GM12874 (cell line): ENCODE measurements at regions not wholly inside any gene's neighbourhood (a gene's known extent, or its start where the extent isn't known, plus 50 kb on each side); places are given as distances from the start of the nearest gene placed in this dataset.

Experiments used
- CTCF ChIP-seq: IDR thresholded peaks from 2 replicates; pipeline ENCODE4 v1.5.1; 2011; ENCODE audit warnings: low read depth, mild to moderate bottlenecking, control low read depth, low read length, moderate library complexity; ENCODE audit not compliant: insufficient read depth

DNA sequence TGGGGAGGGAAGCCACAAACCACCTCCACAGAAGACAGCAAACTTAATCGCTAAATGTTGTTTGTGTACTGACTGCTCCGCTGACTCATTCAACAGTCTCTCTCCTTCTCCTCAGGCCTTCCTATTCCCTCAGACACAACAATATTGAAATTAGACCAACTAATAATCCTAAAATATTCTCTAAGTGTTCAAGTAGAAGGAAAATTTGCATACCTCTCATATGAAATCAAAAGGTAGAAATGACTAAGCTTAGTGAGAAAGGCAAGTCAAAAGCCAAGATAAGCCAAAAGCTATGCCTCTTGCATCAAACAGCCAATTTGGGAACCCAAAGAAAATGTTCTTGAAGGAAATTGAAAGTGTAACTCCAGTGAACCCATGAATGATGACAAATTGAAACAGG is 75.7 kb upstream of the ARHGAP24 start:
- no peak for TF ChIP-seq CTCF

DNA sequence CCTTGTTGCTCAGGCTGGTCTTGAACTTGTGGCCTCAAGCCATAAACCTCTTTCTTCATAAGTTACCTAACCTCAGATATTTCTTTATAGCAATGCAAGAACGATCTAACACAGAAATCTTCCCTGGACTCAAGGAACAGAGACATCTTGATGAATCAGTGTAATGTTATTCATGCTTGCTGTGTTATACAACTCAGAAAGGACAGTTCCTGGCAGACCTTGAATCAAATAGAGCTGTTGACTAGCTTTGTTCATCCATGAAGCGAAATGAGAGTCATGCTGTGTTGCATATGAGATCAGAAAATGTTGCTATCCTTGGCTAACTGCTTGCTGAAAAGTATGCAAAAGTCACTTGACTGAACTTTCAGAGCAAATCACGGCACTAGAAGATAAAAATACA is 72.6 kb upstream of the ARHGAP24 start:
- TF ChIP-seq CTCF: no peak

- TF ChIP-seq CTCF: no peak
Measured at GRCh38 chr4:85406185-85406584, 68.8 kb upstream of the ARHGAP24 start.

DNA sequence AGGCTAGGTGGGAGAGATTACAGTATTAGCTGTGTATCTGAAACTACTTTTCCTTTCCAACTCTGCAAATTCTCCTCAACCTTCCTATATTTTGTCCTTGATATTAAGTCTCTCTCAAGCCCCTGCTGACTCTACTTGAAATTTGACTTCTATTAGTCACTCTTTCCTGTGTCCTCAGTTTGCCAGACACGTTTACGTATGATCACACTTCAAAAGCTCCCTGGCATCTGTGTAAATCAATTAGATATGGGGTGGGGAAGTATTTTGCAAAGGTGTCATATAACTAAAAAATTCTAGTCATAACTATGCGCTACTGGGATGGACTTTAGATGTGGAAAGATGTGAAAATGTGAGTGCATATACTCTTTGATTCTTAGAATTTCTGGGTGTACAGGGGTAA is 67.4 kb upstream of the ARHGAP24 start:
- TF ChIP-seq CTCF: no peak

DNA sequence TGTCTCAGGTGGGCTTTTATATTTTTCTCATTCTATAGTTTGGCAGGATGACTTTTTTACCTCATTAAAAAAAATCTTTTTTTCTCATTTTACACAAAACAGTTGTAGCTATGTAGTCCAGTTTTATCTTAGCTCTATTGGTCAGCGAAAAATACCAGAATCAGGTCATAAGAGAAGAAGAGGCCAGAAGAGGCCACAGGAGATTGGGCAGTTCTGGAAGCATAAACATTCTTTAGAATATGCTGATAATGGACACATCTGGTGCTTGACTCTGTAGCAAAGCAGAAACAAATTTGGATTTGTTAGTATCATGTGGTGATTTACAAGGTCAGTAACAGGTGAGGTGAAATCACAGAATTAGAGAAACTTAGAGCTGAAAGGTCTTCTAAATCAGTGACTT is 66.6 kb upstream of the ARHGAP24 start:
- no peak for TF ChIP-seq CTCF

- no peak for TF ChIP-seq CTCF
Measured at GRCh38 chr4:85409251-85409650, 65.7 kb upstream of the ARHGAP24 start.

DNA sequence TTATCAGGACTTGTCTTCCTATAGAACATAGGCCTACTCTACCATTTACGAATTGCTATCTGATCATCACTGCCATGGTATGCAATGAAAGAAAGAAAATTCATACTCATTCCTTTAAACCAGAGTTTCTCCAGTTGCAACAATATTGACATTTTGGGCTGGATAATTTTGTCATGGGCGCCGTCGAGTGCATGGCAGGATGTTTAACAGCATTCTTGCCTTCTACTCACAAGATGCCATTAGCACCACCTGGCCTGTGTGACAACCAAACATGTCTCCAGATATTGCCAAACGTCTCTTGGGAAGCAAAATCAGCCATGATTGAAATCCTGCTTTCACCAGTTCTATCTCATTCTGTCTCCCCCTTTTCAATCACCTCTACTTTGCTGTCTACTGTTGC is 63.6 kb upstream of the ARHGAP24 start:
- TF ChIP-seq CTCF: no peak

- TF ChIP-seq CTCF: no peak
Measured at GRCh38 chr4:85414972-85415371, 60.0 kb upstream of the ARHGAP24 start.
